HepG2 (cell line): ENCODE measurements at regions not wholly inside any gene's neighbourhood (a gene's known extent, or its start where the extent isn't known, plus 50 kb on each side); places are given as distances from the start of the nearest gene placed in this dataset.

ENCODE experiments used
- AGO2 ChIP-seq: fragments of 200-400 bp; formaldehyde crosslinking; optimal IDR thresholded peaks from 2 replicates; pipeline ENCODE3; 2017; ENCODE audit warnings: mild to moderate bottlenecking, low read depth, low read length, moderate library complexity
- ATM ChIP-seq: fragments of 450-650 bp; IDR thresholded peaks from 2 replicates; pipeline ENCODE4 v1.7.1; 2017; ENCODE audit warnings: mild to moderate bottlenecking, borderline replicate concordance
- JUND ChIP-seq: sonication (generic); formaldehyde crosslinking; IDR thresholded peaks from 2 replicates; pipeline ENCODE4 v1.8.0; 2022; ENCODE audit warnings: mild to moderate bottlenecking, missing genetic modification reagents
- MEF2D ChIP-seq: sonication (generic); formaldehyde crosslinking; IDR thresholded peaks from 2 replicates; pipeline ENCODE4 v1.5.1; 2020; ENCODE audit warnings: mild to moderate bottlenecking, missing genetic modification reagents
- THYN1 ChIP-seq: sonication (generic); formaldehyde crosslinking; IDR thresholded peaks from 2 replicates; pipeline ENCODE4 v1.8.1; 2023; ENCODE audit warnings: low read depth, mild to moderate bottlenecking, moderate library complexity, missing genetic modification reagents, borderline replicate concordance
- ZBTB25 ChIP-seq: IDR thresholded peaks from 2 replicates; pipeline ENCODE4 v1.6.1; 2018; ENCODE audit warnings: missing genetic modification reagents
- ZNF496 ChIP-seq: sonication (generic); formaldehyde crosslinking; IDR thresholded peaks from 2 replicates; pipeline ENCODE4 v1.8.1; 2023; ENCODE audit warnings: mild to moderate bottlenecking, moderate library complexity, missing genetic modification reagents; ENCODE audit not compliant: insufficient replicate concordance
- TF ChIP-seq, protein P1 (sequence below): sonication (generic); formaldehyde crosslinking; IDR thresholded peaks from 2 replicates; pipeline ENCODE4 v1.8.0; 2022; ENCODE audit warnings: missing genetic modification reagents, mild to moderate bottlenecking, moderate library complexity, borderline replicate concordance
- TF ChIP-seq, protein P2 (sequence below): sonication (generic); formaldehyde crosslinking; IDR thresholded peaks from 2 replicates; pipeline ENCODE4 v1.5.0; 2020; ENCODE audit warnings: missing genetic modification reagents, mild to moderate bottlenecking, borderline replicate concordance
- TF ChIP-seq, protein P3 (sequence below): sonication (generic); formaldehyde crosslinking; IDR thresholded peaks from 2 replicates; pipeline ENCODE4 v1.5.0; 2020; ENCODE audit warnings: mild to moderate bottlenecking, missing genetic modification reagents
- TF ChIP-seq, protein P4 (sequence below): sonication (generic); formaldehyde crosslinking; IDR thresholded peaks from 2 replicates; pipeline ENCODE4 v1.5.0; 2020; ENCODE audit warnings: mild to moderate bottlenecking, missing genetic modification reagents
- TF ChIP-seq, protein P5 (sequence below): sonication (generic); formaldehyde crosslinking; IDR thresholded peaks from 2 replicates; pipeline ENCODE4 v1.5.1; 2020; ENCODE audit warnings: mild to moderate bottlenecking, missing genetic modification reagents, moderate library complexity
- TF ChIP-seq, protein P6 (sequence below): sonication (generic); formaldehyde crosslinking; IDR thresholded peaks from 2 replicates; pipeline ENCODE4 v1.4.0; 2020; ENCODE audit warnings: mild to moderate bottlenecking, missing genetic modification reagents

GRCh38 chr5:93246090-93246855 lies 334.7 kb downstream of the NR2F1-AS1 start (continued):
- TF ChIP-seq, protein P1, sequence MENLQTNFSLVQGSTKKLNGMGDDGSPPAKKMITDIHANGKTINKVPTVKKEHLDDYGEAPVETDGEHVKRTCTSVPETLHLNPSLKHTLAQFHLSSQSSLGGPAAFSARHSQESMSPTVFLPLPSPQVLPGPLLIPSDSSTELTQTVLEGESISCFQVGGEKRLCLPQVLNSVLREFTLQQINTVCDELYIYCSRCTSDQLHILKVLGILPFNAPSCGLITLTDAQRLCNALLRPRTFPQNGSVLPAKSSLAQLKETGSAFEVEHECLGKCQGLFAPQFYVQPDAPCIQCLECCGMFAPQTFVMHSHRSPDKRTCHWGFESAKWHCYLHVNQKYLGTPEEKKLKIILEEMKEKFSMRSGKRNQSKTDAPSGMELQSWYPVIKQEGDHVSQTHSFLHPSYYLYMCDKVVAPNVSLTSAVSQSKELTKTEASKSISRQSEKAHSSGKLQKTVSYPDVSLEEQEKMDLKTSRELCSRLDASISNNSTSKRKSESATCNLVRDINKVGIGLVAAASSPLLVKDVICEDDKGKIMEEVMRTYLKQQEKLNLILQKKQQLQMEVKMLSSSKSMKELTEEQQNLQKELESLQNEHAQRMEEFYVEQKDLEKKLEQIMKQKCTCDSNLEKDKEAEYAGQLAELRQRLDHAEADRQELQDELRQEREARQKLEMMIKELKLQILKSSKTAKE (CRISPR knock-in tag), result peak; percentile 43; the same call in 1 of the 2 replicates
- TF ChIP-seq, protein P2, sequence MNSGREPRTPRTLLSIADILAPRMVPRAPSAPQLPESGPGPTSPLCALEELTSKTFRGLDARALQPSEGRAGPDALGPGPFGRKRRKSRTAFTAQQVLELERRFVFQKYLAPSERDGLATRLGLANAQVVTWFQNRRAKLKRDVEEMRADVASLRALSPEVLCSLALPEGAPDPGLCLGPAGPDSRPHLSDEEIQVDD (CRISPR knock-in tag), result no peak
- TF ChIP-seq THYN1 (CRISPR knock-in tag) (peak; percentile 99), MEF2D (CRISPR knock-in tag) (peak; percentile 97), AGO2 (no peak), ATM (no peak), ZBTB25 (CRISPR knock-in tag) (peak; percentile 92), ZNF496 (CRISPR knock-in tag) (no peak), JUND (CRISPR knock-in tag) (no peak; the same call in 1 of the 2 replicates)
- TF ChIP-seq, protein P3, sequence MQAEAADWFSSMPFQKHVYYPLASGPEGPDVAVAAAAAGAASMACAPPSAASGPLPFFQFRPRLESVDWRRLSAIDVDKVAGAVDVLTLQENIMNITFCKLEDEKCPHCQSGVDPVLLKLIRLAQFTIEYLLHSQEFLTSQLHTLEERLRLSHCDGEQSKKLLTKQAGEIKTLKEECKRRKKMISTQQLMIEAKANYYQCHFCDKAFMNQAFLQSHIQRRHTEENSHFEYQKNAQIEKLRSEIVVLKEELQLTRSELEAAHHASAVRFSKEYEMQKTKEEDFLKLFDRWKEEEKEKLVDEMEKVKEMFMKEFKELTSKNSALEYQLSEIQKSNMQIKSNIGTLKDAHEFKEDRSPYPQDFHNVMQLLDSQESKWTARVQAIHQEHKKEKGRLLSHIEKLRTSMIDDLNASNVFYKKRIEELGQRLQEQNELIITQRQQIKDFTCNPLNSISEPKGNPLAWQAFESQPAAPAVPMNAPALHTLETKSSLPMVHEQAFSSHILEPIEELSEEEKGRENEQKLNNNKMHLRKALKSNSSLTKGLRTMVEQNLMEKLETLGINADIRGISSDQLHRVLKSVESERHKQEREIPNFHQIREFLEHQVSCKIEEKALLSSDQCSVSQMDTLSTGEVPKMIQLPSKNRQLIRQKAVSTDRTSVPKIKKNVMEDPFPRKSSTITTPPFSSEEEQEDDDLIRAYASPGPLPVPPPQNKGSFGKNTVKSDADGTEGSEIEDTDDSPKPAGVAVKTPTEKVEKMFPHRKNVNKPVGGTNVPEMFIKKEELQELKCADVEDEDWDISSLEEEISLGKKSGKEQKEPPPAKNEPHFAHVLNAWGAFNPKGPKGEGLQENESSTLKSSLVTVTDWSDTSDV (CRISPR knock-in tag), result no peak
- TF ChIP-seq, protein P4, sequence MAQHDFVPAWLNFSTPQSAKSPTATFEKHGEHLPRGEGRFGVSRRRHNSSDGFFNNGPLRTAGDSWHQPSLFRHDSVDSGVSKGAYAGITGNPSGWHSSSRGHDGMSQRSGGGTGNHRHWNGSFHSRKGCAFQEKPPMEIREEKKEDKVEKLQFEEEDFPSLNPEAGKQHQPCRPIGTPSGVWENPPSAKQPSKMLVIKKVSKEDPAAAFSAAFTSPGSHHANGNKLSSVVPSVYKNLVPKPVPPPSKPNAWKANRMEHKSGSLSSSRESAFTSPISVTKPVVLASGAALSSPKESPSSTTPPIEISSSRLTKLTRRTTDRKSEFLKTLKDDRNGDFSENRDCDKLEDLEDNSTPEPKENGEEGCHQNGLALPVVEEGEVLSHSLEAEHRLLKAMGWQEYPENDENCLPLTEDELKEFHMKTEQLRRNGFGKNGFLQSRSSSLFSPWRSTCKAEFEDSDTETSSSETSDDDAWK (CRISPR knock-in tag), result no peak
- TF ChIP-seq, protein P5, sequence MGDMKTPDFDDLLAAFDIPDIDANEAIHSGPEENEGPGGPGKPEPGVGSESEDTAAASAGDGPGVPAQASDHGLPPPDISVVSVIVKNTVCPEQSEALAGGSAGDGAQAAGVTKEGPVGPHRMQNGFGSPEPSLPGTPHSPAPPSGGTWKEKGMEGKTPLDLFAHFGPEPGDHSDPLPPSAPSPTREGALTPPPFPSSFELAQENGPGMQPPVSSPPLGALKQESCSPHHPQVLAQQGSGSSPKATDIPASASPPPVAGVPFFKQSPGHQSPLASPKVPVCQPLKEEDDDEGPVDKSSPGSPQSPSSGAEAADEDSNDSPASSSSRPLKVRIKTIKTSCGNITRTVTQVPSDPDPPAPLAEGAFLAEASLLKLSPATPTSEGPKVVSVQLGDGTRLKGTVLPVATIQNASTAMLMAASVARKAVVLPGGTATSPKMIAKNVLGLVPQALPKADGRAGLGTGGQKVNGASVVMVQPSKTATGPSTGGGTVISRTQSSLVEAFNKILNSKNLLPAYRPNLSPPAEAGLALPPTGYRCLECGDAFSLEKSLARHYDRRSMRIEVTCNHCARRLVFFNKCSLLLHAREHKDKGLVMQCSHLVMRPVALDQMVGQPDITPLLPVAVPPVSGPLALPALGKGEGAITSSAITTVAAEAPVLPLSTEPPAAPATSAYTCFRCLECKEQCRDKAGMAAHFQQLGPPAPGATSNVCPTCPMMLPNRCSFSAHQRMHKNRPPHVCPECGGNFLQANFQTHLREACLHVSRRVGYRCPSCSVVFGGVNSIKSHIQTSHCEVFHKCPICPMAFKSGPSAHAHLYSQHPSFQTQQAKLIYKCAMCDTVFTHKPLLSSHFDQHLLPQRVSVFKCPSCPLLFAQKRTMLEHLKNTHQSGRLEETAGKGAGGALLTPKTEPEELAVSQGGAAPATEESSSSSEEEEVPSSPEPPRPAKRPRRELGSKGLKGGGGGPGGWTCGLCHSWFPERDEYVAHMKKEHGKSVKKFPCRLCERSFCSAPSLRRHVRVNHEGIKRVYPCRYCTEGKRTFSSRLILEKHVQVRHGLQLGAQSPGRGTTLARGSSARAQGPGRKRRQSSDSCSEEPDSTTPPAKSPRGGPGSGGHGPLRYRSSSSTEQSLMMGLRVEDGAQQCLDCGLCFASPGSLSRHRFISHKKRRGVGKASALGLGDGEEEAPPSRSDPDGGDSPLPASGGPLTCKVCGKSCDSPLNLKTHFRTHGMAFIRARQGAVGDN (CRISPR knock-in tag), result no peak
- TF ChIP-seq, protein P6, sequence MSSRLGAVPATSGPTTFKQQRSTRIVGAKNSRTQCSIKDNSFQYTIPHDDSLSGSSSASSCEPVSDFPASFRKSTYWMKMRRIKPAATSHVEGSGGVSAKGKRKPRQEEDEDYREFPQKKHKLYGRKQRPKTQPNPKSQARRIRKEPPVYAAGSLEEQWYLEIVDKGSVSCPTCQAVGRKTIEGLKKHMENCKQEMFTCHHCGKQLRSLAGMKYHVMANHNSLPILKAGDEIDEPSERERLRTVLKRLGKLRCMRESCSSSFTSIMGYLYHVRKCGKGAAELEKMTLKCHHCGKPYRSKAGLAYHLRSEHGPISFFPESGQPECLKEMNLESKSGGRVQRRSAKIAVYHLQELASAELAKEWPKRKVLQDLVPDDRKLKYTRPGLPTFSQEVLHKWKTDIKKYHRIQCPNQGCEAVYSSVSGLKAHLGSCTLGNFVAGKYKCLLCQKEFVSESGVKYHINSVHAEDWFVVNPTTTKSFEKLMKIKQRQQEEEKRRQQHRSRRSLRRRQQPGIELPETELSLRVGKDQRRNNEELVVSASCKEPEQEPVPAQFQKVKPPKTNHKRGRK (CRISPR knock-in tag), result 0 out of 2 replicates have a peak, but pooled peaks have one; percentile 73
